GM19372 (cell line): ENCODE measurements at regions not wholly inside any gene's neighbourhood (a gene's known extent, or its start where the extent isn't known, plus 50 kb on each side); places are given as distances from the start of the nearest gene placed in this dataset.

Experiments used
- ATAC-seq: cut with Tn5 transposase; IDR thresholded peaks from one replicate; pipeline ENCODE4 v1.9.1; 2021; ENCODE audit warnings: mild to moderate bottlenecking, low read depth, moderate library complexity; ENCODE audit not compliant: unreplicated experiment

DNA sequence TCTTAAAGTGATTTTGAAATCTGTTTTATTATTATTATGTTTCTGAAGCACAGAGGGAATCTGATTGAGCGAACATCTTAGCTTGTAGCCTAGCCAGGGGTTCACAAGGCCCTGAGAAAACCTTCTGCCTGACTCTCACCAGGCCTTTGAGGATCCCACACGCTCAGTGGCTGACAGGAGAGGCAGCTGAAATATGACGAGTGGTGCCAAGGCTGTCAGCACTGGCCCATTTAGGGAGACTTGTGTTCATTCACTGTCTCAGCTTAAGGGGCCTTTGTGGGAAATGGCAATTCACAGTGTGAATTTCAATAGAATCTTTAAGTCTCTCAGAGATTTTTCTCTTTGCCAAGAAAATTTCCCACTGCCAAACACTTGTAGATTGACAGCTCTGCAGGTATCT lies 770.9 kb downstream of the TUSC7 start:
- ATAC-seq = no peak

DNA sequence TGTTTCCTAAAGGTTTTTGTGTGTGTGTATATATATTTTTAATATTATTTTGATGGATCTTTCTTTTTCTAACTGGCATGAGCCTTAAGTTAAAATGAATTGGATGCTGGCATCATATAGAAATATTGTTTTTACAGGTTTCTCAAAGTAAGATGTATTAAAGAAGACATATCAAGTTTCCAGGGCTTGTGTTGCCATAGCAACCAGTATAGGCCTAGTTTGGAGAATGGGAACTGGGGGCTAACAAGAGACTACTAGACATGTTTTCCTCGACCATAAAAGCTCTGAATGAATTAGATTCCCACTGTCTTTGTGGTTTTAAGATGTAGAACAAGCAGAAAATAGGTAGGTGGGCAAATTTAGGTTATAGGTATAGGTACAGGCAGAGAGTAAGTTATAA lies 771.4 kb downstream of the TUSC7 start:
- no peak for ATAC-seq

- ATAC-seq = no peak
Observed at GRCh38 chr3:117483839-117484238, 774.3 kb downstream of the TUSC7 start.

GRCh38 chr3:117485841-117486240 lies 776.3 kb downstream of the TUSC7 start:
- ATAC-seq = no peak

GRCh38 chr3:117486719-117487716 lies 777.4 kb downstream of the TUSC7 start:
- no peak for ATAC-seq

DNA sequence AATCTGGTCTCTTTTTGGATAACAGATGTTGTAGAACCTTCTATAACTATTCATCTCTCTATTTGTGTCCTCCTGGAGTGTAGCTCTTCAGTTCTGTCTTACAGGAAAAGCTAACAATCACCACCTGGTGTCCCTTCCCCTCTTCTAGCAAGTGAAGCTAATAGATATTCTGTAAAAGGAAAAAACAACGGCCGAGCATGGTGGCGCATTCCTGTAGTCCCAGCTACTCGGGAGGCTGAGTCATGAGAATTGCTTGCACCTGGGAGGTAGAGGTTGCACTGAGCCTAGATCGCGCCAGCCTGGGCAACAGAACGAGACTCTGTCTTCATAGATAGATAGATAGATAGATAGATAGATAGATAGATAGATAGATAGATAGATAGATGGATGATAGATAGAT lies 779.4 kb downstream of the TUSC7 start:
- no peak for ATAC-seq

DNA sequence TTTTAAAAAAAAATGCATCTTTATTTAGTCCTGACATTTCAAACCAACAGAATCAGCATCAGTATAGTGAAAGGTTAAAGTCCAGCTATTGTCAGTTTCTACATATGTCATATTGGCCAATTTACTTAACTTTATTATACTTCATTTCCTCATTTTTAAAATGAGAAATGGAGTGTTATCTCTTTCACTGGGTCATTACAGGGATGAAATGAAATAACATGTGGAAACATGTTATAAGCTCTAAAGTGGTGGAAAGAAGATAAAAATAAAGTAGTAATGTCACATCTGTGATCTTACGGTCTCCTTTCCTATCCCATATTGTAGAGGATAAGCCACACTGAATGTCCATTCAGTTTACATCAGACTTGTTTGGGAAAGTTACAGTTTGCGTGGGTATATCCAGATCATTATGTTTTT lies 780.1 kb downstream of the TUSC7 start:
- ATAC-seq = no peak

- ATAC-seq = no peak
Observed at GRCh38 chr3:117490716-117491115, 781.1 kb downstream of the TUSC7 start.

- no peak for ATAC-seq
Observed at GRCh38 chr3:117495620-117496019, 786.0 kb downstream of the TUSC7 start.

DNA sequence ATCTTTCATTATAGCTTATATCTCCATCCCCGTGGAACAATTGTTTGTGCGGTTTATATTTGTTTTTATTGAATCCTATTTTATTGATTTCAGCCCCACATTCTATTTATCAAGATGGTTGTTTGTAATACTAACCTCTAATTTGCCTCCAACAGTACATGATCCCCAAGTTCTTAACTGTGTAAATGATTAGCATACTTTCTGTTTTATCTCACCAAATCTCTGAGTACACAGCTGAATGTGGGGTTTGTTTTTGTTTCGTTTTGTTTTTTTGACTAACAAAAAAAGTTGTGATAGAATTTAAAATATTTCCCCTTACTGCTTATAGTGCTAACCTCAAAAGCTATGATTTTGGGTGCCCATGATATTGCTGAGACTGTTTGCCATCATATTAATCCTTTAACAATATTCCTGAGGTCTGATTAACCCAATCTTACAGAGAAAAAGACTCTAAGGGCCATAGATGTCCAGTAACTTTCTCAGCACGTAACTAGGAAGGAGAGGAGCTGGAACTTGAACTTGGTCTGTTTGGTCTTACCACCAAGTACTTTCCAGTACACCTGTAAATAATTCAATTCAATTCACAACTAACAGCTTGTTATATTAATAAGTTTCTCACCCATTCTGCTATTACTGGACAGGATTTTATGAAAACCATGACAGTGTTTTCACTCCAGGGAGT lies 789.8 kb downstream of the TUSC7 start:
- no peak for ATAC-seq

GRCh38 chr3:117507958-117508357 lies 798.4 kb downstream of the TUSC7 start:
- ATAC-seq = no peak

- no peak for ATAC-seq
Observed at GRCh38 chr3:117509858-117510257, 800.3 kb downstream of the TUSC7 start.

DNA sequence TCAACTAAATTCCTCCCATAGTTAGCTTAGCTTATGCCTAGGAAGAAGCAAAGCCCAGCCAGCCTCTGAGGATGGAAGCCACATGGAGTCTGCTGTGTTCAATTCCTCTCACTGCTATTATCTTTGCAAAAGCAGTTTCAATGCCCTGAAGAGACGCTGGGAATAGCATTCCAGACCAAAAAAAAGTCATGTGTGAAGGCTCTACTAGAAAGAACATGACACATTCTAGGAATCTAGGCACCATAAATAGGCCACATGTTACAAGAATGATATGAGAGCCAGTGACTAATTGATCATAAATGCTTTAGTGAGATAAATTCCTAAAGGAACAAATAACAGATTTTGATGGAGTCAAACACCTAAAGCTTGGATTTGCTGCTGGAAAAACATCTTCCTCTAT lies 800.8 kb downstream of the TUSC7 start:
- ATAC-seq = no peak

GRCh38 chr3:117512975-117513374 lies 803.4 kb downstream of the TUSC7 start:
- no peak for ATAC-seq

DNA sequence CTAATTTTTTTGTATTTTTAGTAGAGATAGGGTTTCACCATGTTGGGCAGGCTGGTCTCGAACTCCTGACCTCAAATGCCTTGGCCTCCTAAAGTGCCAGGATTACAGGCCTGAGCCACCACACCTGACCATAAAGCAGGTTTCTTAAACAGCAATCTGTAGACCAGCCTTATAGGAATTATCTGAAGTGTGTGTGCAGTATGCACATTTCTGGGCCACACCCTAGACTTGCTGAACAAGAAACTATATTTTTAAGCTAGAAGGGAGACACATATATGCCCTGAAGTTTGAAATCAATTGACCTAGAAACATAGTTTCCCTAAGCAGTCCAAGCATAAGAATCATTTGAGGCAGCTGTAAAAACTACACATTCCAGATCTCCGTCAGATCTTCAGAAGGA lies 805.7 kb downstream of the TUSC7 start:
- ATAC-seq = no peak

- no peak for ATAC-seq
Observed at GRCh38 chr3:117518364-117518763, 808.8 kb downstream of the TUSC7 start.

DNA sequence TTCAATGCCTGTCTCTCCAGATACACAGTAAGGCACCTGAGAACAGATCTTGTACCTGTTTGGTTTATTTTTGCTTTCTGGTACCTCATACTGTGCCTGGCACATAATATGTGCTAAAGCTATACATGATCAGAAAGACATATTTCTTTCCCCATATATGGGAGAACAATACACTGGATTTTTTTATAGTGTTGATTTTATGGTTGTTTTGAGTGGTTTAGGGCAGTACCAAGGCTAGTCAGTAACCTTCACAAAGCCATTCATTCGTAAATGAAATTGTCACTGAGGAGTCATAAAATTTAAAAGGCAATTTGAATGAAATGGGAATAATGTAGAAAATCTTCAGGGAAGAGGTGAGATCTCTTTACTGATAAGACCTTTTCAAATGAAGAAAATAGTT lies 810.2 kb downstream of the TUSC7 start:
- no peak for ATAC-seq

GRCh38 chr3:117520582-117520981 lies 811.0 kb downstream of the TUSC7 start:
- ATAC-seq = no peak

DNA sequence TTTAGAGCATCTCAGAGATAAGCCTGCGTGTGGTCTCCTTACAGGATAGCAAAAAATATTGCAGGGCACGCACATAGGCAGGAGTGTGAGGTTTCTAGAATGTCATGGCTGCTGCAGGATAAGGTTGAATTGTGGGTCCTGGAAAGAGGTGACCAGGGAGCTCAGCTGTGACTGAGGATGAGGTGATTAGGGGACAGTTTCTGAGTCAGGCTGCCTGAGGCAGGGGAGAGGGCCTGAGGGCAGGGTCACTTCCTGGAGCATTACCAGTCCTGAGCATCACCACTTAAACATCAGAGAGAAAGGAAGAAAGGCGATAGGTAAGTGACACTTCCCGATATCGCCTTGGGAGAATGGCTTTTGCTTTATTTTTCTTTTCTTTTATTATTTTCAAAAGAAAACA lies 813.8 kb downstream of the TUSC7 start:
- ATAC-seq = no peak

DNA sequence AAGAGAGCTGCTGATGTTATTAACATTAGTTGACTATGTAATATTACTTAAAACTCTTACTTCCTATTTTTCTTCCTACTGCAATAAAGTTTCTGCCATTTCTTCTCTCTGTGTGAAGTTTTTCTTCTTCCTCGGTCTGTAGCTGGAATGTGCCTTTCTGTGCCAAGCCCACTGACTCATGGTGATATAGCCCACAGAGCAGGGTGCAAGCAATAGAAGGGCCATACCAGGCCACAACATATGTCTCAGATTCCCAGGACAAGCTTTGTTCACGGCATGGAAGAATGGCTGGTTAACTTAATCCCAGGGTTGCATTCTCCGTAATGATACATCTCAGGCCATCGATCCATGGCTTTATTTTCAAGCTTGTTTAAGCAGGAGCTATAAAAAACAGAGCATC lies 815.3 kb downstream of the TUSC7 start:
- no peak for ATAC-seq

- ATAC-seq = no peak
Observed at GRCh38 chr3:117526470-117527079, 817.0 kb downstream of the TUSC7 start.
